ENCODE measurements at regions not wholly inside any gene's neighbourhood (a gene's known extent, or its start where the extent isn't known, plus 50 kb on each side); places are given as distances from the start of the nearest gene placed in this dataset.

DNA sequence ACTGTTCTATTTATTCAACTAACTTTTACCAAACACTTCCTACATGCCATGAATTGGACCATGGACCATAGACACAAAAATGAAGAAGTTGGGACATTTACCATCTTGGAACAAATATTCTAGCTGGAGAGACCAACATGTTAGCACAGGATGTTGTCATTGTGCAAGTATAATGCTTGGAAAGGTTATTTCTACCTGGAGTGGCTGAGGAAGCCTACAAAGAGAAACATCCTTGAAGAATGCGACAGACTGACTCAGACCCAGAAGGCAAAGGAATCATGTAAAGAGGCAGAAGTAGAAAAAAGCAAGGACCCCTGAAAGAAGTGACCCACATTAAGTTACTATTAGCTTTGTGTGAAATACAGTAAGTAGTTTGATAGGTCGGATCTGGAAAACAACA lies 180.9 kb downstream of the SOD2 start:
- TF ChIP-seq, protein P1, sequence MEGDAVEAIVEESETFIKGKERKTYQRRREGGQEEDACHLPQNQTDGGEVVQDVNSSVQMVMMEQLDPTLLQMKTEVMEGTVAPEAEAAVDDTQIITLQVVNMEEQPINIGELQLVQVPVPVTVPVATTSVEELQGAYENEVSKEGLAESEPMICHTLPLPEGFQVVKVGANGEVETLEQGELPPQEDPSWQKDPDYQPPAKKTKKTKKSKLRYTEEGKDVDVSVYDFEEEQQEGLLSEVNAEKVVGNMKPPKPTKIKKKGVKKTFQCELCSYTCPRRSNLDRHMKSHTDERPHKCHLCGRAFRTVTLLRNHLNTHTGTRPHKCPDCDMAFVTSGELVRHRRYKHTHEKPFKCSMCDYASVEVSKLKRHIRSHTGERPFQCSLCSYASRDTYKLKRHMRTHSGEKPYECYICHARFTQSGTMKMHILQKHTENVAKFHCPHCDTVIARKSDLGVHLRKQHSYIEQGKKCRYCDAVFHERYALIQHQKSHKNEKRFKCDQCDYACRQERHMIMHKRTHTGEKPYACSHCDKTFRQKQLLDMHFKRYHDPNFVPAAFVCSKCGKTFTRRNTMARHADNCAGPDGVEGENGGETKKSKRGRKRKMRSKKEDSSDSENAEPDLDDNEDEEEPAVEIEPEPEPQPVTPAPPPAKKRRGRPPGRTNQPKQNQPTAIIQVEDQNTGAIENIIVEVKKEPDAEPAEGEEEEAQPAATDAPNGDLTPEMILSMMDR (IDR thresholded peaks at IDR 0.05; ENCODE audit: poor library complexity) = no peak
- TF ChIP-seq EZH2phosphoT487 (IDR thresholded peaks at IDR 0.05; ENCODE audit: low read depth, severe bottlenecking, unreplicated experiment) = no peak
- Histone ChIP-seq H4K20me1 (ENCODE audit: insufficient read depth, poor library complexity, severe bottlenecking) (no peaks in the 10 kb centered on the region), H3K36me3 (replicated peaks; ENCODE audit: insufficient read depth, low read depth) (no peaks in the 10 kb centered on the region), H3K4me1 (ENCODE audit: insufficient read depth) (no peaks in the 10 kb centered on the region), H3K27me3 (no peaks in the 10 kb centered on the region), H3K9me2 (replicated peaks; ENCODE audit: insufficient read depth) (no peaks in the 10 kb centered on the region), H3K79me2 (no peaks in the 10 kb centered on the region), H2AFZ (no peak overlapping the region), H3K4me2 (no peak overlapping the region), H3K4me3 (no peak overlapping the region), H3K27ac (no peak overlapping the region), H3K9me3 (ENCODE audit: low read depth) (no peaks in the 10 kb centered on the region)
- 83% methylated on average over 2 of the region's 2 CpGs for WGBS (ENCODE audit: low lambda C conversion rate, missing lambda C conversion rate)
- DNase-seq (ENCODE audit: low spot score) = no peak

DNA sequence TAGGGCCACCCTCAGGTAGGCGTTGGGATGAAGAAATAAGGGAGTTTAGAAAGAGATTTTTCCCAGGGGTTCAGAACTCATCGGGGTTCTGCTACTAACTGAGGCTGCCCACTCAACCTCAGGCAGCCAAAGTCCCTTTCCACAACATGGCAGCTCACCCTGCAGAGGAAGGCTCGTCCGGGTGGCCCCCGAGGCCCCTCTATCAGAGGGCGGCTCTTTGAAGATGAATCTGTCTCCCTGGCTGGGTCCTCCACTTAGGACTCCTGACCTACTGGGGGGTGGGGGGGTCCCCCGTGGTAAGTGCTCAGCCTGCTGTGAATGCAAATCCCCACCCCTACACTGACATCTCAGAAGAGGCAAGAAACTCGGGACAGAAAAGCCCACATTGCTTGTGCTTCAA lies 182.9 kb downstream of the SOD2 start:
- H2AFZ ChIP-seq = no peak overlapping the region
- no peaks in the 10 kb centered on the region for H3K4me1 ChIP-seq (ENCODE audit: insufficient read depth)
- H3K27me3 ChIP-seq = no peaks in the 10 kb centered on the region
- H3K9me2 ChIP-seq (replicated peaks; ENCODE audit: insufficient read depth) = no peaks in the 10 kb centered on the region
- 85% methylated on average over 8 of the region's 8 CpGs for WGBS (ENCODE audit: low lambda C conversion rate, missing lambda C conversion rate)
- H3K79me2 ChIP-seq = no peaks in the 10 kb centered on the region
- no peak for DNase-seq (ENCODE audit: low spot score)
- H3K9me3 ChIP-seq (ENCODE audit: low read depth) = no peaks in the 10 kb centered on the region
- H3K4me3 ChIP-seq = no peak overlapping the region
- no peaks in the 10 kb centered on the region for H3K36me3 ChIP-seq (replicated peaks; ENCODE audit: insufficient read depth, low read depth)
- TF ChIP-seq, protein P1 (IDR thresholded peaks at IDR 0.05; ENCODE audit: poor library complexity) = no peak
- TF ChIP-seq EZH2 (IDR thresholded peaks at IDR 0.05; ENCODE audit: borderline replicate concordance) = no peak
- no peak for TF ChIP-seq EZH2phosphoT487 (IDR thresholded peaks at IDR 0.05; ENCODE audit: low read depth, severe bottlenecking, unreplicated experiment)
- no peak overlapping the region for H3K4me2 ChIP-seq
- no peak overlapping the region for H3K27ac ChIP-seq
- H4K20me1 ChIP-seq (ENCODE audit: insufficient read depth, poor library complexity, severe bottlenecking) = no peaks in the 10 kb centered on the region

DNA sequence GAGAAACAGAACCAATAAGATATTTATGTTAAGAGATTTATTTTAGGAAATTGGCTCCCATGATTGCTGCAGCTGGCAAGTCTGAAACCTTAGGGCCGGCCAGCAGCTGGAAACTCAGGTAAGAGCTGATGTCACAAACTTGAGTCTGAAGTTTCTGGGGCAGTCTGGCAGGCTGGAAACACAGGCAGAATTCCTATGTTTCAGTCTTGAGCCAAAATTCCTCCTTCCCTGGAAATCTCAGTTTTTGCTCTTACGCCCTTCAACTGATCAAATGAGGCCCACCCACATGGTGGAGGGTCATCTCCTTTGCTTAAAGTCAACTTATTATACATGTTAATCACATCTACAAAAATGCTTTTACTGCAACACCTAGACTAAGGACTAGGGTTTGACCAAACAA lies 184.1 kb downstream of the SOD2 start:
- 90% methylated on average over 2 of the region's 2 CpGs for whole genome bisulfite sequencing (ENCODE audit: low lambda C conversion rate, missing lambda C conversion rate)
- Histone ChIP-seq H3K4me1 (ENCODE audit: insufficient read depth) (no peaks in the 10 kb centered on the region), H3K9me2 (replicated peaks; ENCODE audit: insufficient read depth) (no peaks in the 10 kb centered on the region), H3K9me3 (ENCODE audit: low read depth) (no peaks in the 10 kb centered on the region), H3K27ac (no peak overlapping the region), H3K4me2 (no peak overlapping the region), H4K20me1 (ENCODE audit: insufficient read depth, poor library complexity, severe bottlenecking) (no peaks in the 10 kb centered on the region), H2AFZ (no peak overlapping the region), H3K27me3 (no peaks in the 10 kb centered on the region), H3K79me2 (no peaks in the 10 kb centered on the region), H3K4me3 (no peak overlapping the region), H3K36me3 (replicated peaks; ENCODE audit: insufficient read depth, low read depth) (no peaks in the 10 kb centered on the region)
- no peak for DNase-seq (ENCODE audit: low spot score)
- TF ChIP-seq, protein P1 (IDR thresholded peaks at IDR 0.05; ENCODE audit: poor library complexity) = no peak
- TF ChIP-seq EZH2 (IDR thresholded peaks at IDR 0.05; ENCODE audit: borderline replicate concordance) (no peak), EZH2phosphoT487 (IDR thresholded peaks at IDR 0.05; ENCODE audit: low read depth, severe bottlenecking, unreplicated experiment) (no peak)

DNA sequence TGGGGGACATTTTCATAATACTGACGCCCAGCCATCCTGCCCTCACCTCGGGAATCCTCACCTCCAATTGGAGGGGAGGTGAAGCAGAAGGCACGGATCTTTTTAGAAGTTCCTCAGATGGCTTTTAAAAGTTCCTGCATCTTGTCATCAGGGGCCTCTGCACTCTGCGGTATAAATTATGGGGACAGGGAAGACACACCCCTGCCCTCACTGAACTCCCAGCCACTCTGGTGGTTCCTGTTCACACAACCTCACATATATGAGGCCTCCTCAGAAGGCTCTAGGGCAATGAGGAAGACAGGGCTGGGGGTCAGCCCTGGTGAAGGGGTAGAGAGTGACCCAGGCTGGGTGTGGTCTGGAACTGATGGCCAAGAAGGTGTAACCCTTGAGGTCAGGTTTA lies 187.0 kb downstream of the SOD2 start:
- WGBS (ENCODE audit: low lambda C conversion rate, missing lambda C conversion rate) = 61% methylated on average over 4 of the region's 4 CpGs
- H3K27me3 ChIP-seq = no peaks in the 10 kb centered on the region

More for the DNA sequence above, 187.0 kb downstream of the SOD2 start:
- H4K20me1 ChIP-seq (ENCODE audit: insufficient read depth, poor library complexity, severe bottlenecking) = no peaks in the 10 kb centered on the region
- no peak overlapping the region for H3K27ac ChIP-seq
- H3K36me3 ChIP-seq (replicated peaks; ENCODE audit: insufficient read depth, low read depth) = no peaks in the 10 kb centered on the region
- no peak for DNase-seq (ENCODE audit: low spot score)
- no peak overlapping the region for H2AFZ ChIP-seq
- H3K4me2 ChIP-seq = no peak overlapping the region
- H3K9me2 ChIP-seq (replicated peaks; ENCODE audit: insufficient read depth) = no peaks in the 10 kb centered on the region
- TF ChIP-seq, protein P1 (IDR thresholded peaks at IDR 0.05; ENCODE audit: poor library complexity) = no peak
- TF ChIP-seq EZH2 (IDR thresholded peaks at IDR 0.05; ENCODE audit: borderline replicate concordance) = no peak
- TF ChIP-seq EZH2phosphoT487 (IDR thresholded peaks at IDR 0.05; ENCODE audit: low read depth, severe bottlenecking, unreplicated experiment) = no peak
- H3K79me2 ChIP-seq = no peaks in the 10 kb centered on the region
- H3K4me1 ChIP-seq (ENCODE audit: insufficient read depth) = no peaks in the 10 kb centered on the region
- no peaks in the 10 kb centered on the region for H3K9me3 ChIP-seq (ENCODE audit: low read depth)
- H3K4me3 ChIP-seq = no peak overlapping the region

All from hepatocyte (in vitro differentiated cells).